GM23338 (cell line): ENCODE measurements at regions not wholly inside any gene's neighbourhood (a gene's known extent, or its start where the extent isn't known, plus 50 kb on each side); places are given as distances from the start of the nearest gene placed in this dataset.

Experiments used
- ATAC-seq: fragments of 200-7000 bp; cut with Tn5 transposase; 3 replicates; pipeline ENCODE4 v1.9.1; 2020
- DNase-seq: peaks from one replicate; pipeline ENCODE4 v3.0.0-alpha.2; 2015; ENCODE audit warnings: low spot score
- H2AFZ ChIP-seq: fragments of 200-600 bp; sonication (generic); 2 replicates; pipeline ENCODE4 v1.8.0; 2016; ENCODE audit warnings: antibody characterized with exemption, mild to moderate bottlenecking, moderate library complexity
- H3F3A ChIP-seq: fragments of 200-600 bp; sonication (generic); replicated peaks from 2 replicates; pipeline ENCODE4 v1.8.0; 2017; ENCODE audit warnings: antibody characterized with exemption, mixed run types, low read depth
- H3K27ac ChIP-seq: fragments of 200-600 bp; sonication (generic); 2 replicates; pipeline ENCODE4 v1.6.1; 2016; ENCODE audit warnings: low read depth
- H3K27me3 ChIP-seq: fragments of 200-600 bp; sonication (generic); 2 replicates; pipeline ENCODE4 v1.8.0; 2016; ENCODE audit warnings: mild to moderate bottlenecking, mixed run types, moderate library complexity; ENCODE audit not compliant: insufficient read depth
- H3K36me3 ChIP-seq: fragments of 200-600 bp; sonication (generic); 2 replicates; pipeline ENCODE4 v1.8.0; 2016; ENCODE audit warnings: mild to moderate bottlenecking; ENCODE audit not compliant: insufficient read depth
- H3K4me1 ChIP-seq: fragments of 200-600 bp; sonication (generic); 2 replicates; pipeline ENCODE4 v1.8.0; 2016; ENCODE audit warnings: mild to moderate bottlenecking, moderate library complexity; ENCODE audit not compliant: insufficient read depth
- H3K4me2 ChIP-seq: fragments of 200-600 bp; sonication (generic); 2 replicates; pipeline ENCODE4 v1.7.1; 2017; ENCODE audit warnings: mixed run types
- H3K4me3 ChIP-seq: fragments of 200-600 bp; sonication (generic); 2 replicates; pipeline ENCODE4 v1.6.1; 2016; ENCODE audit warnings: mixed run types
- H3K79me2 ChIP-seq: fragments of 200-600 bp; sonication (generic); replicated peaks from 2 replicates; pipeline ENCODE4 v1.8.0; 2017; ENCODE audit warnings: mild to moderate bottlenecking; ENCODE audit not compliant: insufficient read depth
- H3K9me2 ChIP-seq: fragments of 200-600 bp; sonication (generic); 2 replicates; pipeline ENCODE4 v1.8.0; 2017; ENCODE audit not compliant: insufficient read depth
- H4K20me1 ChIP-seq: fragments of 200-600 bp; sonication (generic); replicated peaks from 2 replicates; pipeline ENCODE4 v1.8.0; 2017; ENCODE audit warnings: mild to moderate bottlenecking; ENCODE audit not compliant: insufficient read depth
- H3K27ac Mint-ChIP-seq: 2 replicates; pipeline ENCODE4 v1.8.0; 2020; ENCODE audit warnings: inconsistent platforms, mild to moderate bottlenecking, moderate library complexity, mixed read lengths
- H3K27me3 Mint-ChIP-seq: 3 replicates; pipeline ENCODE4 v1.8.0; 2022; ENCODE audit warnings: low read depth, mild to moderate bottlenecking, moderate library complexity, mixed read lengths, inconsistent platforms; ENCODE audit not compliant: insufficient read depth, poor library complexity
- H3K36me3 Mint-ChIP-seq: 3 replicates; pipeline ENCODE4 v1.8.0; 2021; ENCODE audit warnings: low read depth, mild to moderate bottlenecking, inconsistent platforms, moderate library complexity, mixed read lengths
- H3K4me1 Mint-ChIP-seq: 3 replicates; pipeline ENCODE4 v1.8.0; 2020; ENCODE audit warnings: mild to moderate bottlenecking, inconsistent platforms, mixed read lengths
- H3K4me3 Mint-ChIP-seq: 3 replicates; pipeline ENCODE4 v1.8.0; 2021; ENCODE audit warnings: moderate library complexity, mild to moderate bottlenecking, inconsistent platforms, mixed read lengths
- H3K9me3 Mint-ChIP-seq: 3 replicates; pipeline ENCODE4 v1.8.0; 2020; ENCODE audit warnings: moderate library complexity, mild to moderate bottlenecking, inconsistent platforms, mixed read lengths
- STAT1 ChIP-seq: IDR thresholded peaks from one replicate; pipeline ENCODE4 v1.6.1; 2016; ENCODE audit warnings: antibody characterized with exemption; ENCODE audit not compliant: unreplicated experiment
- ZNF331 ChIP-seq: fragments of 250-450 bp; sonication (Bioruptor Pico); IDR thresholded peaks from 2 replicates; pipeline ENCODE4 v1.5.0; 2020; ENCODE audit warnings: low read depth, mild to moderate bottlenecking, moderate library complexity
- TF ChIP-seq, protein P1 (sequence below): fragments of 250-450 bp; sonication (Bioruptor Pico); IDR thresholded peaks from 2 replicates; pipeline ENCODE4 v1.5.0; 2020; ENCODE audit warnings: mild to moderate bottlenecking, moderate library complexity
- TF ChIP-seq, protein P2 (sequence below): IDR thresholded peaks from 2 replicates; pipeline ENCODE4 v1.6.1; 2016; ENCODE audit warnings: antibody characterized with exemption

- Mint-ChIP-seq H3K9me3 (peaks cover 2% of the 10 kb centered on the region; the same call in 2 of the 3 replicates), H3K4me3 (no peak overlapping the region), H3K4me1 (peaks cover 3% of the 10 kb centered on the region; the same call in 1 of the 3 replicates), H3K27ac (no peak overlapping the region), H3K27me3 (peaks cover 3% of the 10 kb centered on the region), H3K36me3 (peaks cover 2% of the 10 kb centered on the region; the same call in 1 of the 3 replicates)
- Histone ChIP-seq H3K79me2 (no peaks in the 10 kb centered on the region), H3K27me3 (no peaks in the 10 kb centered on the region), H3K9me2 (no peaks in the 10 kb centered on the region), H3K4me1 (no peaks in the 10 kb centered on the region), H3K36me3 (no peaks in the 10 kb centered on the region), H2AFZ (no peak overlapping the region), H3K4me2 (no peak overlapping the region), H4K20me1 (no peaks in the 10 kb centered on the region), H3F3A (no peaks in the 10 kb centered on the region), H3K4me3 (no peak overlapping the region), H3K27ac (no peak overlapping the region)
- no peak for DNase-seq
- TF ChIP-seq STAT1 (no peak), ZNF331 (CRISPR knock-in tag) (no peak)
- TF ChIP-seq, protein P1, sequence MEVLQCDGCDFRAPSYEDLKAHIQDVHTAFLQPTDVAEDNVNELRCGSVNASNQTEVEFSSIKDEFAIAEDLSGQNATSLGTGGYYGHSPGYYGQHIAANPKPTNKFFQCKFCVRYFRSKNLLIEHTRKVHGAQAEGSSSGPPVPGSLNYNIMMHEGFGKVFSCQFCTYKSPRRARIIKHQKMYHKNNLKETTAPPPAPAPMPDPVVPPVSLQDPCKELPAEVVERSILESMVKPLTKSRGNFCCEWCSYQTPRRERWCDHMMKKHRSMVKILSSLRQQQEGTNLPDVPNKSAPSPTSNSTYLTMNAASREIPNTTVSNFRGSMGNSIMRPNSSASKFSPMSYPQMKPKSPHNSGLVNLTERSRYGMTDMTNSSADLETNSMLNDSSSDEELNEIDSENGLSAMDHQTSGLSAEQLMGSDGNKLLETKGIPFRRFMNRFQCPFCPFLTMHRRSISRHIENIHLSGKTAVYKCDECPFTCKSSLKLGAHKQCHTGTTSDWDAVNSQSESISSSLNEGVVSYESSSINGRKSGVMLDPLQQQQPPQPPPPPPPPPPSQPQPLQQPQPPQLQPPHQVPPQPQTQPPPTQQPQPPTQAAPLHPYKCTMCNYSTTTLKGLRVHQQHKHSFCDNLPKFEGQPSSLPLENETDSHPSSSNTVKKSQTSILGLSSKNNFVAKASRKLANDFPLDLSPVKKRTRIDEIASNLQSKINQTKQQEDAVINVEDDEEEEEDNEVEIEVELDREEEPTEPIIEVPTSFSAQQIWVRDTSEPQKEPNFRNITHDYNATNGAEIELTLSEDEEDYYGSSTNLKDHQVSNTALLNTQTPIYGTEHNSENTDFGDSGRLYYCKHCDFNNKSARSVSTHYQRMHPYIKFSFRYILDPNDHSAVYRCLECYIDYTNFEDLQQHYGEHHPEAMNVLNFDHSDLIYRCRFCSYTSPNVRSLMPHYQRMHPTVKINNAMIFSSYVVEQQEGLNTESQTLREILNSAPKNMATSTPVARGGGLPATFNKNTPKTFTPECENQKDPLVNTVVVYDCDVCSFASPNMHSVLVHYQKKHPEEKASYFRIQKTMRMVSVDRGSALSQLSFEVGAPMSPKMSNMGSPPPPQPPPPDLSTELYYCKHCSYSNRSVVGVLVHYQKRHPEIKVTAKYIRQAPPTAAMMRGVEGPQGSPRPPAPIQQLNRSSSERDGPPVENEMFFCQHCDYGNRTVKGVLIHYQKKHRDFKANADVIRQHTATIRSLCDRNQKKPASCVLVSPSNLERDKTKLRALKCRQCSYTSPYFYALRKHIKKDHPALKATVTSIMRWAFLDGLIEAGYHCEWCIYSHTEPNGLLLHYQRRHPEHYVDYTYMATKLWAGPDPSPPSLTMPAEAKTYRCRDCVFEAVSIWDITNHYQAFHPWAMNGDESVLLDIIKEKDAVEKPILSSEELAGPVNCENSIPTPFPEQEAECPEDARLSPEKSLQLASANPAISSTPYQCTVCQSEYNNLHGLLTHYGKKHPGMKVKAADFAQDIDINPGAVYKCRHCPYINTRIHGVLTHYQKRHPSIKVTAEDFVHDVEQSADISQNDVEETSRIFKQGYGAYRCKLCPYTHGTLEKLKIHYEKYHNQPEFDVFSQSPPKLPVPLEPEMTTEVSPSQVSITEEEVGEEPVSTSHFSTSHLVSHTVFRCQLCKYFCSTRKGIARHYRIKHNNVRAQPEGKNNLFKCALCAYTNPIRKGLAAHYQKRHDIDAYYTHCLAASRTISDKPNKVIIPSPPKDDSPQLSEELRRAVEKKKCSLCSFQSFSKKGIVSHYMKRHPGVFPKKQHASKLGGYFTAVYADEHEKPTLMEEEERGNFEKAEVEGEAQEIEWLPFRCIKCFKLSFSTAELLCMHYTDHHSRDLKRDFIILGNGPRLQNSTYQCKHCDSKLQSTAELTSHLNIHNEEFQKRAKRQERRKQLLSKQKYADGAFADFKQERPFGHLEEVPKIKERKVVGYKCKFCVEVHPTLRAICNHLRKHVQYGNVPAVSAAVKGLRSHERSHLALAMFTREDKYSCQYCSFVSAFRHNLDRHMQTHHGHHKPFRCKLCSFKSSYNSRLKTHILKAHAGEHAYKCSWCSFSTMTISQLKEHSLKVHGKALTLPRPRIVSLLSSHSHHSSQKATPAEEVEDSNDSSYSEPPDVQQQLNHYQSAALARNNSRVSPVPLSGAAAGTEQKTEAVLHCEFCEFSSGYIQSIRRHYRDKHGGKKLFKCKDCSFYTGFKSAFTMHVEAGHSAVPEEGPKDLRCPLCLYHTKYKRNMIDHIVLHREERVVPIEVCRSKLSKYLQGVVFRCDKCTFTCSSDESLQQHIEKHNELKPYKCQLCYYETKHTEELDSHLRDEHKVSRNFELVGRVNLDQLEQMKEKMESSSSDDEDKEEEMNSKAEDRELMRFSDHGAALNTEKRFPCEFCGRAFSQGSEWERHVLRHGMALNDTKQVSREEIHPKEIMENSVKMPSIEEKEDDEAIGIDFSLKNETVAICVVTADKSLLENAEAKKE (CRISPR knock-in tag), result no peak
- no peak for ATAC-seq
These were observed 392.7 kb downstream of the CDH9 start for GRCh38 chr5:26645659-26646058.

DNA sequence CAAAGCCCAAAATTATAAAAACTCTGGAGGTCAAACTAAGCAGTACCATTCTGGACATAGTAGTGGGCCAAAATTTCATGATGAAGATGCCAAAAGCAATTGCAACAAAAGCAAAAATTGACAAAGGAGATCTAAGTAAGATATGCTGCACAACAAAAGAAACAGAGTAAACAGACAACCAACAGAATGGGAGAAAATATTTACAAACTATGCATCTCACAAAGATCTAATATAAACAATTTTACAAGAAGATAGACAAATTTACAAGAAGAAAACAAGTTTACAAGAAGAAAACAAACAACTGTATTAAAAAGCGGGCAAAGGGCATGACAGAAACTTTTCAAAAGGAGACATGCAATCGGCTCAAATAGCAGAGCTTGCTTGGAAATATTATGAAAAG is 396.9 kb downstream of the CDH9 start:
- Histone ChIP-seq H3K4me2 (no peak overlapping the region), H3F3A (no peaks in the 10 kb centered on the region), H2AFZ (no peak overlapping the region), H3K36me3 (no peaks in the 10 kb centered on the region), H3K4me3 (no peak overlapping the region), H3K79me2 (no peaks in the 10 kb centered on the region), H3K27me3 (no peaks in the 10 kb centered on the region), H3K9me2 (0 out of 2 replicates have a peak, but pooled peaks cover 5% of the 10 kb centered on the region), H3K27ac (no peak overlapping the region), H4K20me1 (no peaks in the 10 kb centered on the region), H3K4me1 (no peaks in the 10 kb centered on the region)
- no peak for DNase-seq
- peaks cover 2% of the 10 kb centered on the region; the same call in 1 of the 3 replicates for H3K36me3 Mint-ChIP-seq
- H3K27me3 Mint-ChIP-seq, result peaks cover 7% of the 10 kb centered on the region
- no peaks in the 10 kb centered on the region for H3K4me1 Mint-ChIP-seq
- no peak for ATAC-seq
- peaks cover 2% of the 10 kb centered on the region; the same call in 2 of the 3 replicates for H3K9me3 Mint-ChIP-seq
- H3K27ac Mint-ChIP-seq, result no peak overlapping the region
- H3K4me3 Mint-ChIP-seq, result no peak overlapping the region
- TF ChIP-seq, protein P2, sequence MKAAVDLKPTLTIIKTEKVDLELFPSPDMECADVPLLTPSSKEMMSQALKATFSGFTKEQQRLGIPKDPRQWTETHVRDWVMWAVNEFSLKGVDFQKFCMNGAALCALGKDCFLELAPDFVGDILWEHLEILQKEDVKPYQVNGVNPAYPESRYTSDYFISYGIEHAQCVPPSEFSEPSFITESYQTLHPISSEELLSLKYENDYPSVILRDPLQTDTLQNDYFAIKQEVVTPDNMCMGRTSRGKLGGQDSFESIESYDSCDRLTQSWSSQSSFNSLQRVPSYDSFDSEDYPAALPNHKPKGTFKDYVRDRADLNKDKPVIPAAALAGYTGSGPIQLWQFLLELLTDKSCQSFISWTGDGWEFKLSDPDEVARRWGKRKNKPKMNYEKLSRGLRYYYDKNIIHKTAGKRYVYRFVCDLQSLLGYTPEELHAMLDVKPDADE, result no peak
- TF ChIP-seq, protein P1 (CRISPR knock-in tag), result no peak
